Prostate gland (tissue), 2 donors: ENCODE measurements at regions not wholly inside any gene's neighbourhood (a gene's known extent, or its start where the extent isn't known, plus 50 kb on each side); places are given as distances from the start of the nearest gene placed in this dataset.

Source experiments
- DNase-seq: peaks from one replicate; pipeline ENCODE4 v3.0.0-alpha.2; 2019; ENCODE audit warnings: low spot score
- H3K27ac ChIP-seq, 2 donors: fragments of 200-600 bp; sonication (generic); 2 replicates each; pipeline ENCODE4 v1.5.1; 2017 to 2019
- H3K27me3 ChIP-seq: fragments of 200-600 bp; sonication (generic); replicated peaks from 2 replicates; pipeline ENCODE4 v1.5.1; 2019; ENCODE audit not compliant: insufficient read depth
- H3K36me3 ChIP-seq, 2 donors: fragments of 200-600 bp; sonication (generic); 1 replicate in 1 of 2; 2 replicates in 1 of 2; pipeline versions ENCODE4 v1.5.1 to v1.8.1; 2017 to 2019
- H3K4me1 ChIP-seq: fragments of 200-600 bp; sonication (generic); replicated peaks from 2 replicates; pipeline ENCODE4 v1.5.1; 2019
- H3K4me3 ChIP-seq, 2 donors: fragments of 200-600 bp; sonication (generic); 2 replicates each; pipeline ENCODE4 v1.5.1; 2017 to 2019
- H3K9me3 ChIP-seq: fragments of 200-600 bp; sonication (generic); 2 replicates; pipeline ENCODE4 v1.5.1; 2017
- CTCF ChIP-seq, 4 experiments: fragments of 200-600 bp in 2 of 4; fragments of 450-650 bp in 2 of 4; sonication (generic) in 2 of 4; IDR thresholded peaks; 1 replicate in 3 of 4; 2 replicates in 1 of 4; pipeline ENCODE4 v1.5.1; 2016 to 2019; ENCODE audit warnings: antibody characterized with exemption in 4 of 4, mild to moderate bottlenecking in 2 of 4, moderate library complexity in 2 of 4
- POLR2A ChIP-seq: fragments of 450-650 bp; IDR thresholded peaks from one replicate; pipeline ENCODE4 v1.6.1; 2016; ENCODE audit warnings: antibody characterized with exemption, mild to moderate bottlenecking
- POLR2AphosphoS5 ChIP-seq: sonication (generic); formaldehyde crosslinking; IDR thresholded peaks from one replicate; pipeline ENCODE4 v1.6.1; 2017; ENCODE audit warnings: antibody characterized with exemption
- WGBS: methylation state at CpG from one replicate; pipeline ENCODE4 v1.1.5; 2018; 5-methylcytosine and 5-hydroxymethylcytosine counted together
- intact Hi-C: fragments of 100-400 bp; cut with DNase I; formaldehyde crosslinking; loops from one replicate; pipeline ENCODE4 v1.14.2; 2022

GRCh38 chr10:4331150-4331549 is 494.9 kb upstream of the AKR1E2 start:
- intact Hi-C loops: no loop called here
- no peak overlapping the region for H3K27ac ChIP-seq
- DNase-seq: no peak
- no peaks in the 10 kb centered on the region for H3K27me3 ChIP-seq
- 70% methylated on average over 2 of the region's 2 CpGs for WGBS
- H3K4me1 ChIP-seq: no peaks in the 10 kb centered on the region
- no peak for TF ChIP-seq POLR2A
- TF ChIP-seq CTCF (IDR thresholded peaks at IDR 0.05): no peak
- no peak for TF ChIP-seq POLR2AphosphoS5
- H3K4me3 ChIP-seq: no peak overlapping the region
- H3K9me3 ChIP-seq: no peaks in the 10 kb centered on the region
- H3K36me3 ChIP-seq: no peaks in the 10 kb centered on the region

- Histone ChIP-seq H3K4me1 (no peaks in the 10 kb centered on the region), H3K9me3 (no peaks in the 10 kb centered on the region), H3K27ac (no peak overlapping the region), H3K4me3 (no peak overlapping the region), H3K27me3 (no peaks in the 10 kb centered on the region), H3K36me3 (no peaks in the 10 kb centered on the region)
- WGBS: 81% methylated on average over 3 of the region's 3 CpGs
- intact Hi-C loops: no loop called here
- DNase-seq: no peak
- TF ChIP-seq CTCF (IDR thresholded peaks at IDR 0.05) (no peak), POLR2A (no peak), POLR2AphosphoS5 (no peak)
Observed at GRCh38 chr10:4330636-4331035, 495.4 kb upstream of the AKR1E2 start.

GRCh38 chr10:4329225-4329624 is 496.8 kb upstream of the AKR1E2 start:
- WGBS: 98% methylated on average over 3 of the region's 3 CpGs
- no peaks in the 10 kb centered on the region for H3K9me3 ChIP-seq
- no peak for TF ChIP-seq CTCF (IDR thresholded peaks at IDR 0.05)
- no peaks in the 10 kb centered on the region for H3K36me3 ChIP-seq
- intact Hi-C loops: no loop called here
- DNase-seq: no peak
- H3K4me3 ChIP-seq: no peak overlapping the region
- H3K27ac ChIP-seq: no peak overlapping the region
- H3K27me3 ChIP-seq: no peaks in the 10 kb centered on the region
- H3K4me1 ChIP-seq: no peaks in the 10 kb centered on the region

GRCh38 chr10:4326647-4327046 is 499.4 kb upstream of the AKR1E2 start:
- no peaks in the 10 kb centered on the region for H3K9me3 ChIP-seq
- H3K36me3 ChIP-seq: no peaks in the 10 kb centered on the region
- intact Hi-C loops: no loop called here
- DNase-seq: no peak
- no peak overlapping the region for H3K4me3 ChIP-seq
- TF ChIP-seq POLR2A (no peak), POLR2AphosphoS5 (no peak), CTCF (IDR thresholded peaks at IDR 0.05) (no peak)
- no peaks in the 10 kb centered on the region for H3K27me3 ChIP-seq
- 96% methylated on average over 5 of the region's 5 CpGs for WGBS
- no peak overlapping the region for H3K27ac ChIP-seq
- H3K4me1 ChIP-seq: no peaks in the 10 kb centered on the region

GRCh38 chr10:4319870-4320367 is 506.1 kb upstream of the AKR1E2 start:
- Histone ChIP-seq H3K36me3 (no peaks in the 10 kb centered on the region), H3K4me1 (no peaks in the 10 kb centered on the region), H3K4me3 (no peak overlapping the region), H3K27me3 (no peaks in the 10 kb centered on the region), H3K27ac (no peak overlapping the region), H3K9me3 (no peaks in the 10 kb centered on the region)
- intact Hi-C loops: no loop called here
- TF ChIP-seq POLR2AphosphoS5: no peak
- no peak for TF ChIP-seq POLR2A
- TF ChIP-seq CTCF (IDR thresholded peaks at IDR 0.05): no peak
- WGBS: 91% methylated on average over 8 of the region's 8 CpGs
- no peak for DNase-seq
